Activated T-helper 1 cell treated with anti-CD3 and anti-CD28 coated beads, Interleukin-12 subunit alpha, Interleukin-12 subunit beta, Interleukin-2, Interleukin-4 antibody, amounts not matched to agents 30 ng/mL and 10 ng/mL and 1 ng/mL, durations not matched to agents 14 hours and 24 hours and 36 hours (primary cell): ENCODE measurements at regions not wholly inside any gene's neighbourhood (a gene's known extent, or its start where the extent isn't known, plus 50 kb on each side); places are given as distances from the start of the nearest gene placed in this dataset.
A peak's percentile ranks its signal among the peaks of the same experiment; 100 is the strongest.
"Not testable (repeated sequence)": the region's sequence is repeated elsewhere in the genome, so short reads cannot be mapped to it uniquely, and the experiment has no call there.

Source experiments
- DNase-seq: peaks from one replicate; pipeline ENCODE4 v3.0.0; 2021; ENCODE audit warnings: low spot score
- H3K27ac Mint-ChIP-seq: one replicate; pipeline ENCODE4 v1.8.0; 2021; ENCODE audit warnings: mild to moderate bottlenecking, mixed read lengths
- H3K27me3 Mint-ChIP-seq: one replicate; pipeline ENCODE4 v1.8.0; 2022; ENCODE audit warnings: mild to moderate bottlenecking, moderate library complexity, mixed read lengths; ENCODE audit not compliant: insufficient read depth
- H3K36me3 Mint-ChIP-seq: one replicate; pipeline ENCODE4 v1.8.0; 2021; ENCODE audit warnings: low read depth, mixed read lengths
- H3K4me1 Mint-ChIP-seq: one replicate; pipeline ENCODE4 v1.8.0; 2021; ENCODE audit warnings: low read depth, mixed read lengths
- H3K4me3 Mint-ChIP-seq: one replicate; pipeline ENCODE4 v1.8.0; 2021; ENCODE audit warnings: mild to moderate bottlenecking, moderate library complexity, mixed read lengths
- H3K9me3 Mint-ChIP-seq: one replicate; pipeline ENCODE4 v1.8.0; 2021; ENCODE audit warnings: mixed read lengths
- intact Hi-C: fragments of 100-400 bp; cut with micrococcal nuclease; formaldehyde crosslinking; loops from one replicate; pipeline ENCODE4 v1.15.1; 2024

DNA sequence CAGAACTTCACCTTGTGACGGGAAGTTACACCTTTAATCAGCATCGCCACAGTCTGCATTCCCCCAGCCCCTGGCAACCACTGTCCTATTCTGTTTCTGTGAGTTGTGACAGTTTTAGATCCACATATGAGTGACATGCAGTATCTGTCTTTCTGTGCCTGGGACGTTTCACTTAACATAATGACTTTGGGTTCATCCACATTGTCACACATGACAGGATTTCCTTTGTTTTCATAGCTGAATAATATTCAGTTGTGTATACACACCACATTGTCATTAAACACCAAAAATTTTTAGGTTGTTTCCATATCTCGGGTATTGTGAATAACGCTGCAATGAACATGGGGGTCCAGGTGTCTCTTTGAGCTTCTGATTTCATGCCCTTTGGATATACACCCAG is 62.6 kb upstream of the BDH1 start:
- intact Hi-C loops, H3K4me3 Mint-ChIP-seq, DNase-seq, H3K27ac Mint-ChIP-seq, H3K4me1 Mint-ChIP-seq, H3K27me3 Mint-ChIP-seq, H3K9me3 Mint-ChIP-seq: not testable (repeated sequence)
- H3K36me3 Mint-ChIP-seq: peaks cover 66% of the 10 kb centered on the region

DNA sequence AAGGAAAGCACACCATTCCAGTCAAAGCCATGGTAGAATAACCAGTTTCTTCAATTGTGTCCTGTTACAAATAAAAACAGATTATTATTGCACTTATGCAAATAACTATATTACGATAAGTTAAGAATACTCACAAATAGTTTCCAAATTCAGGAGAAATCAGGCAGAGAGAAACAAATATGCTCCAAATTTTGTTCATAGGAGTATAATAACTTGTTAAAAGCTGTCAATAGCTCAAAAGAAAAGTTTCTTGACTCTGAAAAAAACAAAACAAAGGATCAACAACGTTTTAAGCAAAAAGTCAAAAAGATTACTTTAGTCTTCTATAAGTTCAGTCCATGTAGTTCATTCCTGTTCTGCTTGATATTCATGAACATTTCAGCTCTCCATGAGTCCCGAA is 59.7 kb upstream of the BDH1 start:
- intact Hi-C loops: no loop called here
- no peak for DNase-seq
- Mint-ChIP-seq H3K36me3 (peaks cover 67% of the 10 kb centered on the region), H3K27me3 (no peaks in the 10 kb centered on the region), H3K9me3 (peaks cover 9% of the 10 kb centered on the region), H3K27ac (no peak overlapping the region), H3K4me3 (no peak overlapping the region), H3K4me1 (peaks cover 14% of the 10 kb centered on the region)

DNA sequence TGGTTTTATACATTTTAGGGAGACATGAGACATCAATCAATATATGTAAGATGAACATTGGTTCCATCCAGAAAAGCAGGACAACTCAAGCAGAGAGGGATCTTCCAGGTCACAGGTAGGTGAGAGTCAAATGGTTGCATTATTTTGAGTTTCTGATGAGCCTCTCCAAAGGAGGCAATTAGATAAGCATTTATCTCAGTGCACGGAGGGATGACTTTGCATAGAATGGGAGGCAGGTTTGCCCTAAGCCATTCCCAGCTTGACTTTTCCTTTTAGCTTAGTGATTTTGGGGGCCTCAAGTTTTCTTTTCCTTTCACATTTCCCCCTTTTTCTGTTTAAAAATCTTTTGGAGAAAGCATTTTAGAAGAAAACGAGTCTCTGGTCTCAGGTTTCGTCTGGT is 58.4 kb upstream of the BDH1 start:
- H3K27me3 Mint-ChIP-seq, DNase-seq, H3K4me3 Mint-ChIP-seq, H3K9me3 Mint-ChIP-seq, intact Hi-C loops: not testable (repeated sequence)
- Mint-ChIP-seq H3K27ac (peak overlapping the region; percentile 24), H3K4me1 (peaks cover 14% of the 10 kb centered on the region), H3K36me3 (peaks cover 64% of the 10 kb centered on the region)

DNA sequence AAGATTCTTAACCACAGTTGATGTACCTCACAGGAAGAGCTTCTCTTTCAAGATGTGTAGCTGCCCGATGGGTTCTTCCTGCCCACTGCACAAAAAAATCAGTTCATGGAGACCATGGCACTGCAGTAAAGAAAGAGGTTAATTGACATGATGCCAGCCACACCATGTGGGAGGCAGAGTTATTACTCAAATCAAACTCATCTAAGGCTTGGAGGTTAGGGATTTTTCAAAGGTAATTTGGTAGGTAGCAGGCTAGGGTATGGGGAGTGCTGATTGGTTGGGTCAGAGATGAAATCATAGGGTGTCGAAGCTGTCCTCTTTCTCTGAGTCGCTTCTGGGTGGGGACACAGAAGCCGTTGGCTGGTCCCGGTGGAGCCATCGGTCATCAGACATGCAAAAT is 57.4 kb upstream of the BDH1 start:
- Mint-ChIP-seq H3K4me1 (peaks cover 14% of the 10 kb centered on the region), H3K27ac (peak overlapping the region; percentile 18), H3K9me3 (peaks cover 9% of the 10 kb centered on the region), H3K36me3 (peaks cover 68% of the 10 kb centered on the region), H3K27me3 (no peaks in the 10 kb centered on the region), H3K4me3 (no peak overlapping the region)
- intact Hi-C loops: no loop called here
- no peak for DNase-seq

DNA sequence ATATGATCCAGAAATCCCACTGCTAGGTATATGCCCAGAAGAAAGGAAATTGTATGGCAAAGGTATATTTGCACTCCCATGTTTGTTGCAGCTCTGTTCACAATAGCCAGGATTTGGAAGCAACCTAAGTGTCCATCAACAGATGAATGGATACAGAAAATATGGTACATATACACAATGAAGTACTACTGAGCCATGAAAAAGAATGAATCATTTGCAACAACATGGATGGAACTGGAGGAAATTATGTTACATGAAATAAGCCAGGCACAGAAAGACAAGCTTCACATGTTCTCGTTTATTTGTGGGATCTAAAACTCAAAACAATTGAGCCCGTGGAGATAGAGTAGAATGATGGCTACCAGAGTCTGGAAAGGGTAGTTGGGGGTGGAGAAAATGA is 55.5 kb upstream of the BDH1 start:
- H3K27me3 Mint-ChIP-seq: no peaks in the 10 kb centered on the region
- H3K4me1 Mint-ChIP-seq: peaks cover 14% of the 10 kb centered on the region
- no peak for DNase-seq
- no peak overlapping the region for H3K27ac Mint-ChIP-seq
- H3K9me3 Mint-ChIP-seq: peaks cover 9% of the 10 kb centered on the region
- H3K4me3 Mint-ChIP-seq: no peak overlapping the region
- peaks cover 73% of the 10 kb centered on the region for H3K36me3 Mint-ChIP-seq
- intact Hi-C loops: no loop called here

DNA sequence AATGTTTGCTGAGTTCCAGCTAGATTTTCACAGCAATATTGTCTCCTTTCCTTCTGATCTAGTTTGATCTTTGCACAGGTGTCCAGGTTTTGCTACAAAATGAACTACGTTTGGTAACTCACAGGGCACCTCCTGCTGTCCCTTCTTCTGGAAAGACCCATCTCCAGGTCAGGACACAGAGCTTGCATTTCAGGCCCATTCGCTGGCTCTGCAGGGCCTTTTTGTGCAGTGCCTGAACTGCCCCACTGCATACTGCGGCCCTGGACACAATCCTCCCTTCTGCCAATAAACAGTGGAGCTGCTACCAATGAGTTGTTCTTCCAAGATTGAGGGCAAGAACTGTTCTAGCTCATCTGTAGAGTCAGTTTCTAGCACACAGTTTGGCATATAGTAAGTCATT is 50.7 kb upstream of the BDH1 start:
- Mint-ChIP-seq H3K27me3 (no peaks in the 10 kb centered on the region), H3K4me1 (peaks cover 7% of the 10 kb centered on the region), H3K27ac (no peak overlapping the region), H3K9me3 (no peaks in the 10 kb centered on the region), H3K4me3 (no peak overlapping the region), H3K36me3 (peaks cover 46% of the 10 kb centered on the region)
- intact Hi-C loops: no loop called here
- no peak for DNase-seq
